ENCODE measurements at regions not wholly inside any gene's neighbourhood (a gene's known extent, or its start where the extent isn't known, plus 50 kb on each side); places are given as distances from the start of the nearest gene placed in this dataset.

DNA sequence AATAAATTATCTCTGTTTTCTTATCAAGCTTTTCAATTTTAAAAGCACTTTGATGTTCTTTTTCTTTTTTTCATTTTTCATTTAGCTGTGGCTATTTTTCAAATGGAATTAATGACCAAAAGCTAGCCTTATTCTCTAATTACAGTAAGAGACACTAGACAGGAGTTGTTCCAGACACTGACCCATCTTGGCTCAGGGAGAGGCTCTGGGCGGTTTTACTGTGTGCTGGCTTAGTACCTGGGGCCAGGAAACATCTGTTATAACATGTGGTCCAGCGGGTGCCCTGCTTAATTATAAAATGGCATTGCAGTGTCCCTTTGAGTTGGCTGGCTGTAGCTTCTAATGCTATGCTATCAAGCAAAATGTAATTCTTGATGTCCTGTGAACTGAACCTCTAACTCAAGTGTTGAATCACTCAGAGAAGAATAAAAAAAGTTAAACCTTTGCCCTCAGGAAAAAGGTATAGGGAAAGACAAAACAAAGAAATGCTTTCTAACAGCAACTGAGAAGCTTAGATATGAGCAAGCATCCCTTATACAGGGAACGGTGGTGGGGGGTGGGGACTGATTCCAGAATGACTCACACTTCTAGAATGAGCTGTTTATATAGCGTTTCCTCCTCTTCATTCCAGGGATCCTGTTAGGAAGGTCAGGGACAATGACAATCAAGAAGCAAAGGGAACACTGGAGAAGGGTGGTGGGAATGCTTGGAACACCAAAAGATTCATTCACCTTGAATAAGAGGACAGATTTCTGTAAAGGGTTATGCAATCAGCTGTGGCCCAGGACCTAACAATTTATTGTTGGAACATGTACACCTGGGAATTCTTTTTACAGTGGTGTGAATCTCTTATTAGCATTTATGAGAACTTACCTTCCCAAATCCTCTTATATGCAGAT, 58.7 kb upstream of the NFIB start:
- Histone ChIP-seq H3K9me3 (ENCODE audit: control insufficient read depth, insufficient read depth, low read depth, low read length) (no peaks in the 10 kb centered on the region), H3K27ac (ENCODE audit: extremely low read depth, low read depth, low read length) (no peak overlapping the region), H3K4me1 (ENCODE audit: control insufficient read depth, insufficient read depth, low read length) (peaks cover 7% of the 10 kb centered on the region), H3K4me3 (ENCODE audit: low read depth, low read length) (no peak overlapping the region), H3K36me3 (ENCODE audit: control insufficient read depth in 2 of 2, insufficient read depth in 1 of 2, low read length in 2 of 2) (no peaks in the 10 kb centered on the region)
- TF ChIP-seq OVOL3 (tag by site-specific recombination; IDR thresholded peaks at IDR 0.05) = 0 out of 2 replicates have a peak, but pooled peaks have one; percentile 49
- peak; percentile 38; the same call in 1 of the 2 replicates for TF ChIP-seq IKZF3 (tag by site-specific recombination; IDR thresholded peaks at IDR 0.05)
- TF ChIP-seq, protein P1, sequence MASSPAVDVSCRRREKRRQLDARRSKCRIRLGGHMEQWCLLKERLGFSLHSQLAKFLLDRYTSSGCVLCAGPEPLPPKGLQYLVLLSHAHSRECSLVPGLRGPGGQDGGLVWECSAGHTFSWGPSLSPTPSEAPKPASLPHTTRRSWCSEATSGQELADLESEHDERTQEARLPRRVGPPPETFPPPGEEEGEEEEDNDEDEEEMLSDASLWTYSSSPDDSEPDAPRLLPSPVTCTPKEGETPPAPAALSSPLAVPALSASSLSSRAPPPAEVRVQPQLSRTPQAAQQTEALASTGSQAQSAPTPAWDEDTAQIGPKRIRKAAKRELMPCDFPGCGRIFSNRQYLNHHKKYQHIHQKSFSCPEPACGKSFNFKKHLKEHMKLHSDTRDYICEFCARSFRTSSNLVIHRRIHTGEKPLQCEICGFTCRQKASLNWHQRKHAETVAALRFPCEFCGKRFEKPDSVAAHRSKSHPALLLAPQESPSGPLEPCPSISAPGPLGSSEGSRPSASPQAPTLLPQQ (tag by site-specific recombination; IDR thresholded peaks at IDR 0.05) = 0 out of 2 replicates have a peak, but pooled peaks have one; percentile 31
- TF ChIP-seq ZXDB (tag by site-specific recombination; IDR thresholded peaks at IDR 0.05) = peak; percentile 41; the same call in 1 of the 2 replicates
- TF ChIP-seq, protein P2, sequence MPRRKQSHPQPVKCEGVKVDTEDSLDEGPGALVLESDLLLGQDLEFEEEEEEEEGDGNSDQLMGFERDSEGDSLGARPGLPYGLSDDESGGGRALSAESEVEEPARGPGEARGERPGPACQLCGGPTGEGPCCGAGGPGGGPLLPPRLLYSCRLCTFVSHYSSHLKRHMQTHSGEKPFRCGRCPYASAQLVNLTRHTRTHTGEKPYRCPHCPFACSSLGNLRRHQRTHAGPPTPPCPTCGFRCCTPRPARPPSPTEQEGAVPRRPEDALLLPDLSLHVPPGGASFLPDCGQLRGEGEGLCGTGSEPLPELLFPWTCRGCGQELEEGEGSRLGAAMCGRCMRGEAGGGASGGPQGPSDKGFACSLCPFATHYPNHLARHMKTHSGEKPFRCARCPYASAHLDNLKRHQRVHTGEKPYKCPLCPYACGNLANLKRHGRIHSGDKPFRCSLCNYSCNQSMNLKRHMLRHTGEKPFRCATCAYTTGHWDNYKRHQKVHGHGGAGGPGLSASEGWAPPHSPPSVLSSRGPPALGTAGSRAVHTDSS (tag by site-specific recombination; IDR thresholded peaks at IDR 0.05) = peak; percentile 69
- no peak for TF ChIP-seq ZNF843 (tag by site-specific recombination; IDR thresholded peaks at IDR 0.05)
- TF ChIP-seq ZNF366 (tag by site-specific recombination; conservative IDR thresholded peaks at IDR 0.05) = peak; percentile 59
- peak; percentile 82 for TF ChIP-seq WT1 (tag by site-specific recombination; IDR thresholded peaks at IDR 0.05)
- TF ChIP-seq ZNF146 (tag by site-specific recombination; IDR thresholded peaks at IDR 0.05) = no peak
- peak; percentile 64 for TF ChIP-seq SP7 (tag by site-specific recombination; IDR thresholded peaks at IDR 0.05)
- TF ChIP-seq, protein P3, sequence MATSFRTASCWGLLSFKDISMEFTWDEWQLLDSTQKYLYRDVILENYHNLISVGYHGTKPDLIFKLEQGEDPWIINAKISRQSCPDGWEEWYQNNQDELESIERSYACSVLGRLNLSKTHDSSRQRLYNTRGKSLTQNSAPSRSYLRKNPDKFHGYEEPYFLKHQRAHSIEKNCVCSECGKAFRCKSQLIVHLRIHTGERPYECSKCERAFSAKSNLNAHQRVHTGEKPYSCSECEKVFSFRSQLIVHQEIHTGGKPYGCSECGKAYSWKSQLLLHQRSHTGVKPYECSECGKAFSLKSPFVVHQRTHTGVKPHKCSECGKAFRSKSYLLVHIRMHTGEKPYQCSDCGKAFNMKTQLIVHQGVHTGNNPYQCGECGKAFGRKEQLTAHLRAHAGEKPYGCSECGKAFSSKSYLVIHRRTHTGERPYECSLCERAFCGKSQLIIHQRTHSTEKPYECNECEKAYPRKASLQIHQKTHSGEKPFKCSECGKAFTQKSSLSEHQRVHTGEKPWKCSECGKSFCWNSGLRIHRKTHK (tag by site-specific recombination; IDR thresholded peaks at IDR 0.05) = no peak
- 0 out of 2 replicates have a peak, but pooled peaks have one; percentile 14 for TF ChIP-seq KLF8 (tag by site-specific recombination; IDR thresholded peaks at IDR 0.05)
- TF ChIP-seq, protein P4, sequence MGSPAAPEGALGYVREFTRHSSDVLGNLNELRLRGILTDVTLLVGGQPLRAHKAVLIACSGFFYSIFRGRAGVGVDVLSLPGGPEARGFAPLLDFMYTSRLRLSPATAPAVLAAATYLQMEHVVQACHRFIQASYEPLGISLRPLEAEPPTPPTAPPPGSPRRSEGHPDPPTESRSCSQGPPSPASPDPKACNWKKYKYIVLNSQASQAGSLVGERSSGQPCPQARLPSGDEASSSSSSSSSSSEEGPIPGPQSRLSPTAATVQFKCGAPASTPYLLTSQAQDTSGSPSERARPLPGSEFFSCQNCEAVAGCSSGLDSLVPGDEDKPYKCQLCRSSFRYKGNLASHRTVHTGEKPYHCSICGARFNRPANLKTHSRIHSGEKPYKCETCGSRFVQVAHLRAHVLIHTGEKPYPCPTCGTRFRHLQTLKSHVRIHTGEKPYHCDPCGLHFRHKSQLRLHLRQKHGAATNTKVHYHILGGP (tag by site-specific recombination; IDR thresholded peaks at IDR 0.05) = peak; percentile 31; the same call in 1 of the 2 replicates
- TF ChIP-seq ZBTB48 (tag by site-specific recombination; IDR thresholded peaks at IDR 0.05) = peak; percentile 90
- 0 out of 2 replicates have a peak, but pooled peaks have one; percentile 26 for TF ChIP-seq PRDM1 (tag by site-specific recombination; IDR thresholded peaks at IDR 0.05)
- CTCF ChIA-PET = interaction anchor here (0.6 to 1.3 kb wide), 8 partner anchors 9 to 293 kb away, joined by 3 to 5 read pairs (median 3); no protein-coding TSS in a partner anchor
- POLR2A ChIA-PET = interaction anchor here (0.6 to 1.5 kb wide), 4 partner anchors 23 to 1103 kb away, joined by 3 to 7 read pairs (median 4); no protein-coding TSS in a partner anchor

DNA sequence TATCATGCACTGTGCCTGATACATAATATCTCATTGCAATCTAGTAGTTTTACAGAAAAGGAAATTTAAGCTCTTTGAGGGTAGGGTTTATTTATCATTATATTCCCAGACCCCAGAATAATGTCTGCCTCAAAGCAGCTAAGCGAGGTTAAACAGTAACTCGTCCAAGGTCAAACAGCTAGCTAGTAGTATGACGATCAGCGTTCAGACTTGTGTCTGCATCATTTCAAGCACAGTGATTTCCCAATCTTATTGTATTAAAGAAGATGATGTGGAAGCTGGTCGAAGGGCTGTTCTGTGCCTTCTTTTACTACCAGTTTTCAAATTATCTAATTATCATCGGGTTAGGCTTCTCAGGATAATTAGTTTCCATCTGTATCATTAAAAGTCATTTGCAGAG, 55.1 kb upstream of the NFIB start:
- POLR2A ChIA-PET = no interaction called here
- Histone ChIP-seq H3K27ac (ENCODE audit: extremely low read depth, low read depth, low read length) (no peak overlapping the region), H3K4me3 (ENCODE audit: low read depth, low read length) (no peak overlapping the region), H3K36me3 (ENCODE audit: control insufficient read depth in 2 of 2, insufficient read depth in 1 of 2, low read length in 2 of 2) (no peaks in the 10 kb centered on the region), H3K4me1 (ENCODE audit: control insufficient read depth, insufficient read depth, low read length) (peaks cover 7% of the 10 kb centered on the region), H3K9me3 (ENCODE audit: control insufficient read depth, insufficient read depth, low read depth, low read length) (no peaks in the 10 kb centered on the region)
- TF ChIP-seq ZNF23 (tag by site-specific recombination; IDR thresholded peaks at IDR 0.05; ENCODE audit: borderline replicate concordance) (no peak), RBAK (tag by site-specific recombination; IDR thresholded peaks at IDR 0.05) (no peak), ZNF658 (tag by site-specific recombination; IDR thresholded peaks at IDR 0.05) (no peak), ZNF514 (tag by site-specific recombination; IDR thresholded peaks at IDR 0.05) (no peak), ZNF184 (tag by site-specific recombination; IDR thresholded peaks at IDR 0.05) (no peak), BCL11A (tag by site-specific recombination; IDR thresholded peaks at IDR 0.05; ENCODE audit: low read depth) (no peak), ZNF596 (tag by site-specific recombination; IDR thresholded peaks at IDR 0.05) (no peak)
- TF ChIP-seq, protein P3 (tag by site-specific recombination; IDR thresholded peaks at IDR 0.05) = no peak
- CTCF ChIA-PET = interaction anchor here (1.4 to 1.9 kb wide), 2 partner anchors 15 to 61 kb away, joined by 6 to 8 read pairs; no protein-coding TSS in a partner anchor
